ENCODE measurements at regions not wholly inside any gene's neighbourhood (a gene's known extent, or its start where the extent isn't known, plus 50 kb on each side); places are given as distances from the start of the nearest gene placed in this dataset.

GRCh38 chr14:101639241-101639833 is 78.0 kb downstream of the DIO3 start:
- H2AFZ ChIP-seq (ENCODE audit: low read depth, low read length) = peak overlapping the region; percentile 63
- ChIA-PET CTCF (ENCODE audit: low intra/inter-chr PET ratio) (no interaction called here), POLR2A (interaction anchor here (0.7 to 1.0 kb wide), 2 partner anchors 16 to 17 kb away, joined by 3 to 5 read pairs; no protein-coding TSS in a partner anchor)
- no peaks in the 10 kb centered on the region for H4K20me1 ChIP-seq (replicated peaks; ENCODE audit: control insufficient read depth, insufficient read depth, low read length)
- H3K79me2 ChIP-seq (ENCODE audit: control insufficient read depth, insufficient read depth, low read length) = no peaks in the 10 kb centered on the region
- no peak overlapping the region for H3K4me2 ChIP-seq (ENCODE audit: insufficient read depth, low read length)
- in situ Hi-C loops (cut with MboI) (loop anchor here (25.0 kb wide), 1 partner anchor 727 kb away; the partner anchor contains the start of gene RTL1), intact Hi-C loops (cut with micrococcal nuclease) (no loop called here)
- H3K36me3 ChIP-seq (ENCODE audit: control insufficient read depth, insufficient read depth, low read length) = no peaks in the 10 kb centered on the region
- WGBS (ENCODE audit: insufficient coverage, low coverage, missing lambda C conversion rate) = 59% methylated on average over 9 of the region's 9 CpGs
- no peak for DNase-seq (ENCODE audit: extremely low read depth in 1 of 4, low spot score in 3 of 4)
- no peaks in the 10 kb centered on the region for H3K9me1 ChIP-seq (ENCODE audit: control insufficient read depth, insufficient read depth, low read length)
- no peak overlapping the region for H3K27ac ChIP-seq (ENCODE audit: extremely low read depth, low read depth, low read length)
- H3K9ac ChIP-seq (ENCODE audit: insufficient read depth in 1 of 2, low read depth in 2 of 2, low read length in 2 of 2) = no peak overlapping the region
- no peak for TF ChIP-seq ZNF212 (CRISPR knock-in tag; IDR thresholded peaks at IDR 0.05)
- no peak for TF ChIP-seq IFI16 (CRISPR knock-in tag; IDR thresholded peaks at IDR 0.05)
- TF ChIP-seq CC2D1A (IDR thresholded peaks at IDR 0.05) = no peak
- no peak overlapping the region for H3K4me3 ChIP-seq
- FAIRE-seq = no peak
- no TSS peak for BruUV-seq (replicated peaks)
- H3K4me1 ChIP-seq (replicated peaks in 1 of 2; ENCODE audit: control insufficient read depth in 2 of 2, insufficient read depth in 2 of 2, low read length in 2 of 2) = peaks cover 0 to 4% of the 10 kb centered on the region in 2 experiments; a peak in 1 of 5 replicates
- ATAC-seq = no peak
- no peaks in the 10 kb centered on the region for H3K27me3 ChIP-seq (ENCODE audit: control insufficient read depth in 2 of 2, insufficient read depth in 2 of 2, low read length in 2 of 2)
- H3K9me3 ChIP-seq (replicated peaks; ENCODE audit: control insufficient read depth, insufficient read depth, low read depth, low read length) = peaks cover 3% of the 10 kb centered on the region

GRCh38 chr14:101643651-101644050 is 82.4 kb downstream of the DIO3 start:
- Histone ChIP-seq H3K79me2 (ENCODE audit: control insufficient read depth, insufficient read depth, low read length) (no peaks in the 10 kb centered on the region), H3K27ac (ENCODE audit: extremely low read depth, low read depth, low read length) (no peak overlapping the region), H3K4me3 (no peak overlapping the region), H2AFZ (ENCODE audit: low read depth, low read length) (no peak overlapping the region), H3K27me3 (ENCODE audit: control insufficient read depth in 2 of 2, insufficient read depth in 2 of 2, low read length in 2 of 2) (no peaks in the 10 kb centered on the region), H4K20me1 (replicated peaks; ENCODE audit: control insufficient read depth, insufficient read depth, low read length) (no peaks in the 10 kb centered on the region), H3K4me1 (replicated peaks in 1 of 2; ENCODE audit: control insufficient read depth in 2 of 2, insufficient read depth in 2 of 2, low read length in 2 of 2) (no peaks in the 10 kb centered on the region), H3K36me3 (ENCODE audit: control insufficient read depth, insufficient read depth, low read length) (no peaks in the 10 kb centered on the region), H3K9ac (ENCODE audit: insufficient read depth in 1 of 2, low read depth in 2 of 2, low read length in 2 of 2) (no peak overlapping the region), H3K9me3 (replicated peaks; ENCODE audit: control insufficient read depth, insufficient read depth, low read depth, low read length) (peaks cover 3% of the 10 kb centered on the region; the same call in 1 of the 2 replicates), H3K4me2 (ENCODE audit: insufficient read depth, low read length) (no peak overlapping the region), H3K9me1 (ENCODE audit: control insufficient read depth, insufficient read depth, low read length) (no peaks in the 10 kb centered on the region)
- ChIA-PET CTCF (ENCODE audit: low intra/inter-chr PET ratio) (no interaction called here), POLR2A (no interaction called here)
- in situ Hi-C loops (cut with MboI) = loop anchor here (25.0 kb wide), 1 partner anchor 731 kb away; the partner anchor contains the start of gene RTL1
- FAIRE-seq = no peak
- 77% methylated on average over 4 of the region's 6 CpGs for WGBS (ENCODE audit: insufficient coverage, low coverage, missing lambda C conversion rate)
- BruUV-seq (replicated peaks) = no TSS peak
- intact Hi-C loops (cut with micrococcal nuclease) = loop anchor here (5.0 kb wide), 1 partner anchor 34 kb away; no protein-coding TSS in a partner anchor
- DNase-seq (ENCODE audit: extremely low read depth in 1 of 4, low spot score in 3 of 4) = no peak
- ATAC-seq = no peak
- TF ChIP-seq HDAC1 (IDR thresholded peaks at IDR 0.05) (no peak), ATF4 (CRISPR knock-in tag; IDR thresholded peaks at IDR 0.05) (no peak), E2F6 (IDR thresholded peaks at IDR 0.05; ENCODE audit: borderline replicate concordance in 1 of 2, extremely low read depth in 1 of 2, insufficient read depth in 1 of 2, insufficient read length in 1 of 2, low read depth in 1 of 2, low read length in 1 of 2, poor library complexity in 1 of 2, severe bottlenecking in 1 of 2) (no peak), DMBX1 (CRISPR knock-in tag; IDR thresholded peaks at IDR 0.05; ENCODE audit: borderline replicate concordance) (no peak), ELF1 (tag; IDR thresholded peaks at IDR 0.05) (no peak), JUN (IDR thresholded peaks at IDR 0.05; ENCODE audit: borderline replicate concordance, low read depth, low read length) (no peak), JUN (CRISPR knock-in tag; IDR thresholded peaks at IDR 0.05; ENCODE audit: borderline replicate concordance) (no peak), TCF15 (CRISPR knock-in tag; IDR thresholded peaks at IDR 0.05) (no peak), NRF1 (conservative IDR thresholded peaks at IDR 0.05 in 1 of 2, IDR thresholded peaks at IDR 0.05 in 1 of 2) (no peak), RBM25 (IDR thresholded peaks at IDR 0.05; ENCODE audit: low read depth, low read length, severe bottlenecking) (peak; percentile 40), ESRRB (CRISPR knock-in tag; IDR thresholded peaks at IDR 0.05; ENCODE audit: borderline replicate concordance) (no peak)

Data from K562 (cell line).